ENCODE measurements at regions not wholly inside any gene's neighbourhood (a gene's known extent, or its start where the extent isn't known, plus 50 kb on each side); places are given as distances from the start of the nearest gene placed in this dataset.

- no peak for DNase-seq (ENCODE audit: low read depth)
Measured at GRCh38 chr11:39294648-39295047, 2164.8 kb downstream of the LRRC4C start.

GRCh38 chr11:39288011-39288410 lies 2171.4 kb downstream of the LRRC4C start:
- DNase-seq (ENCODE audit: low read depth) = no peak

GRCh38 chr11:39268176-39268690 lies 2191.2 kb downstream of the LRRC4C start:
- no peak for DNase-seq (ENCODE audit: low read depth)

- DNase-seq (ENCODE audit: low read depth) = no peak
Measured at GRCh38 chr11:39255648-39256047, 2203.8 kb downstream of the LRRC4C start.

- DNase-seq (ENCODE audit: low read depth) = no peak
Measured at GRCh38 chr11:39249566-39250365, 2209.7 kb downstream of the LRRC4C start.

- DNase-seq (ENCODE audit: low read depth) = no peak
Measured at GRCh38 chr11:39247570-39248137, 2211.8 kb downstream of the LRRC4C start.

GRCh38 chr11:39239553-39239952 lies 2219.9 kb downstream of the LRRC4C start:
- no peak for DNase-seq (ENCODE audit: low read depth)

GRCh38 chr11:39236916-39237315 lies 2222.5 kb downstream of the LRRC4C start:
- DNase-seq (ENCODE audit: low read depth) = no peak

GRCh38 chr11:39221550-39222138 lies 2237.8 kb downstream of the LRRC4C start:
- no peak for DNase-seq (ENCODE audit: low read depth)

- no peak for DNase-seq (ENCODE audit: low read depth)
Measured at GRCh38 chr11:39220501-39221230, 2238.8 kb downstream of the LRRC4C start.

- DNase-seq (ENCODE audit: low read depth) = no peak
Measured at GRCh38 chr11:39220069-39220468, 2239.4 kb downstream of the LRRC4C start.

- no peak for DNase-seq (ENCODE audit: low read depth)
Measured at GRCh38 chr11:39209981-39210380, 2249.5 kb downstream of the LRRC4C start.

- DNase-seq (ENCODE audit: low read depth) = no peak
Measured at GRCh38 chr11:39205236-39205995, 2254.0 kb downstream of the LRRC4C start.

- no peak for DNase-seq (ENCODE audit: low read depth)
Measured at GRCh38 chr11:39192671-39193070, 2266.8 kb downstream of the LRRC4C start.

- no peak for DNase-seq (ENCODE audit: low read depth)
Measured at GRCh38 chr11:39190751-39191150, 2268.7 kb downstream of the LRRC4C start.

- DNase-seq (ENCODE audit: low read depth) = no peak
Measured at GRCh38 chr11:39177678-39178077, 2281.8 kb downstream of the LRRC4C start.

GRCh38 chr11:39174965-39175364 lies 2284.5 kb downstream of the LRRC4C start:
- no peak for DNase-seq (ENCODE audit: low read depth)

- no peak for DNase-seq (ENCODE audit: low read depth)
Measured at GRCh38 chr11:39174196-39174595, 2285.3 kb downstream of the LRRC4C start.

GRCh38 chr11:39165021-39165420 lies 2294.4 kb downstream of the LRRC4C start:
- no peak for DNase-seq (ENCODE audit: low read depth)

- DNase-seq (ENCODE audit: low read depth) = no peak
Measured at GRCh38 chr11:39149214-39149613, 2310.2 kb downstream of the LRRC4C start.

- DNase-seq (ENCODE audit: low read depth) = no peak
Measured at GRCh38 chr11:39145346-39145745, 2314.1 kb downstream of the LRRC4C start.

Measured in GM04504 (cell line).